GM12878 (cell line): ENCODE measurements at regions not wholly inside any gene's neighbourhood (a gene's known extent, or its start where the extent isn't known, plus 50 kb on each side); places are given as distances from the start of the nearest gene placed in this dataset.

Experiments used
- CUX1 ChIP-seq: IDR thresholded peaks from 2 replicates; pipeline ENCODE4 v1.6.1; 2012; ENCODE audit warnings: improper control_type of control experiment, low read depth, low read length; ENCODE audit not compliant: insufficient replicate concordance
- E2F8 ChIP-seq: fragments of 450-650 bp; IDR thresholded peaks from 2 replicates; pipeline ENCODE4 v1.6.1; 2018; ENCODE audit warnings: mild to moderate bottlenecking, low read depth, moderate library complexity; ENCODE audit not compliant: partially characterized antibody
- FOS ChIP-seq: IDR thresholded peaks from 3 replicates; pipeline ENCODE4 v1.6.1; 2011; ENCODE audit warnings: borderline replicate concordance; ENCODE audit not compliant: insufficient read length; ENCODE audit errors: extremely low read depth
- HCFC1 ChIP-seq: fragments of 150-350 bp; IDR thresholded peaks from 2 replicates; pipeline ENCODE4 v1.6.1; 2014; ENCODE audit warnings: low read length
- HDAC6 ChIP-seq: fragments of 200-600 bp; sonication (generic); IDR thresholded peaks from one replicate; pipeline ENCODE4 v1.8.0; 2017; ENCODE audit warnings: antibody characterized with exemption; ENCODE audit not compliant: unreplicated experiment
- NRF1 ChIP-seq: conservative IDR thresholded peaks from 2 replicates; pipeline ENCODE4 v1.6.1; 2011; ENCODE audit warnings: mild to moderate bottlenecking, low read depth, low read length, improper control_type of control experiment
- TAF1 ChIP-seq: IDR thresholded peaks from 2 replicates; pipeline ENCODE4 v1.6.1; 2011; ENCODE audit warnings: mild to moderate bottlenecking, low read depth, low read length, borderline replicate concordance
- TBL1XR1 ChIP-seq: IDR thresholded peaks from 2 replicates; pipeline ENCODE4 v1.6.1; 2012; ENCODE audit warnings: low read depth, low read length, improper control_type of control experiment
- ZBTB33 ChIP-seq: fragments of 450-650 bp; IDR thresholded peaks from 2 replicates; pipeline ENCODE4 v1.6.1; 2017; ENCODE audit warnings: mild to moderate bottlenecking

- TF ChIP-seq TAF1 = no peak
- TF ChIP-seq TBL1XR1 = no peak
- TF ChIP-seq NRF1 = no peak
- TF ChIP-seq CUX1 = no peak
- TF ChIP-seq HCFC1 = no peak
- no peak for TF ChIP-seq ZBTB33
- TF ChIP-seq FOS = no peak
- TF ChIP-seq HDAC6 = no peak
- TF ChIP-seq E2F8 = no peak
Observed at GRCh38 chr13:34104853-34105252, 286.9 kb downstream of the RFC3 start (continued).
